GM18517 (cell line): ENCODE measurements at regions not wholly inside any gene's neighbourhood (a gene's known extent, or its start where the extent isn't known, plus 50 kb on each side); places are given as distances from the start of the nearest gene placed in this dataset.
"Not testable (repeated sequence)": the region's sequence is repeated elsewhere in the genome, so short reads cannot be mapped to it uniquely, and the experiment has no call there.

Source experiments
- ATAC-seq: cut with Tn5 transposase; IDR thresholded peaks from one replicate; pipeline ENCODE4 v1.9.1; 2021; ENCODE audit warnings: mild to moderate bottlenecking, moderate library complexity; ENCODE audit not compliant: unreplicated experiment

GRCh38 chr10:65172249-65172648 lies 1651.0 kb downstream of the REEP3 start:
- ATAC-seq: no peak

- ATAC-seq: no peak
Observed at GRCh38 chr10:65176994-65177393, 1655.8 kb downstream of the REEP3 start.

GRCh38 chr10:65183236-65183635 lies 1662.0 kb downstream of the REEP3 start:
- ATAC-seq: no peak

GRCh38 chr10:65186668-65187067 lies 1665.5 kb downstream of the REEP3 start:
- ATAC-seq: not testable (repeated sequence)

- no peak for ATAC-seq
Observed at GRCh38 chr10:65194126-65194525, 1672.9 kb downstream of the REEP3 start.

GRCh38 chr10:65194555-65194954 lies 1673.4 kb downstream of the REEP3 start:
- no peak for ATAC-seq

GRCh38 chr10:65196111-65196510 lies 1674.9 kb downstream of the REEP3 start:
- no peak for ATAC-seq

GRCh38 chr10:65197935-65198334 lies 1676.7 kb downstream of the REEP3 start:
- ATAC-seq: no peak

GRCh38 chr10:65201491-65201890 lies 1680.3 kb downstream of the REEP3 start:
- ATAC-seq: no peak

- ATAC-seq: no peak
Observed at GRCh38 chr10:65204999-65205398, 1683.8 kb downstream of the REEP3 start.

- no peak for ATAC-seq
Observed at GRCh38 chr10:65213170-65213569, 1692.0 kb downstream of the REEP3 start.

- ATAC-seq: no peak
Observed at GRCh38 chr10:65219444-65219843, 1698.2 kb downstream of the REEP3 start.

GRCh38 chr10:65231148-65231547 lies 1694.7 kb upstream of the LRRTM3 start:
- ATAC-seq: no peak

- ATAC-seq: no peak
Observed at GRCh38 chr10:65234261-65234660, 1691.6 kb upstream of the LRRTM3 start.

- ATAC-seq: no peak
Observed at GRCh38 chr10:65235266-65235665, 1690.6 kb upstream of the LRRTM3 start.

- ATAC-seq: no peak
Observed at GRCh38 chr10:65235846-65236245, 1690.0 kb upstream of the LRRTM3 start.

- no peak for ATAC-seq
Observed at GRCh38 chr10:65265451-65265954, 1660.3 kb upstream of the LRRTM3 start.

GRCh38 chr10:65269551-65269950 lies 1656.3 kb upstream of the LRRTM3 start:
- not testable (repeated sequence) for ATAC-seq

GRCh38 chr10:65270969-65271368 lies 1654.9 kb upstream of the LRRTM3 start:
- ATAC-seq: no peak

- ATAC-seq: no peak
Observed at GRCh38 chr10:65273115-65273514, 1652.7 kb upstream of the LRRTM3 start.

- ATAC-seq: no peak
Observed at GRCh38 chr10:65275296-65275695, 1650.5 kb upstream of the LRRTM3 start.

GRCh38 chr10:65284495-65285041 lies 1641.3 kb upstream of the LRRTM3 start:
- no peak for ATAC-seq

GRCh38 chr10:65285726-65286125 lies 1640.1 kb upstream of the LRRTM3 start:
- not testable (repeated sequence) for ATAC-seq
